ENCODE measurements at regions not wholly inside any gene's neighbourhood (a gene's known extent, or its start where the extent isn't known, plus 50 kb on each side); places are given as distances from the start of the nearest gene placed in this dataset.

DNA sequence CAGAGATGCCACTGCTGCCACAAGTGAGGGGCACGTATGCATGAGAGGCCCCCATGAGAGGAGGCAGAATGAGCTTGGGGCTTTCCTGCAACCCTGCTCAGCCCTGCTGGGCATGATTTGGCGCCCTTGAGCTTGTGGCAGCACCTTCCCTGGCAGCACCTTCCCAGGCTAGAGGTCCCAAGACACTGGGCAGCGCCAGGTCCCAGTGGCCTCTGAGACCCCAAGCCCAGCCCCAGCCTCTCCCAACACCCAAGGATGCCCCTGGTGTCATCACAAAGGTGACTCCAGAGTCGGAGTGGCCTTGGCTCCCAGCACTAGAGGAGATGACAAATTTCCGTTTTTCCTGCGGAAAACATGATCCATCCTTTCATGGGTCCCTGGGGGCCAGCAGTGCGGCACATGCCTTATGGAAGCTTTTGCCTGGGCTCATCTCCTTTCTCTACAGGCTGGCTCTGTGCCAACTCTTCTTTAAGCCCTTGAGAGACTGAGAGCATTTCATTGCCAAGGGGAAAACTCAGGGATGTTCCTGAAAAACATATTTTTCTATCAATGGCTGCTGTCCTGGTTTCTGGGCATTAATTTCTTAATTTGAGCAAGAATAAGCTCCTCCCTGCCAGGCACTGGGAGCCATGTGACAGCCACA lies 77.1 kb upstream of the ADAMTS2 start:
- TF ChIP-seq HNF4G (IDR thresholded peaks at IDR 0.05) (no peak), SP1 (IDR thresholded peaks at IDR 0.05) (no peak), NR2F2 (IDR thresholded peaks at IDR 0.05) (no peak), RAD21 (IDR thresholded peaks at IDR 0.05) (no peak)
- TF ChIP-seq, protein P1, sequence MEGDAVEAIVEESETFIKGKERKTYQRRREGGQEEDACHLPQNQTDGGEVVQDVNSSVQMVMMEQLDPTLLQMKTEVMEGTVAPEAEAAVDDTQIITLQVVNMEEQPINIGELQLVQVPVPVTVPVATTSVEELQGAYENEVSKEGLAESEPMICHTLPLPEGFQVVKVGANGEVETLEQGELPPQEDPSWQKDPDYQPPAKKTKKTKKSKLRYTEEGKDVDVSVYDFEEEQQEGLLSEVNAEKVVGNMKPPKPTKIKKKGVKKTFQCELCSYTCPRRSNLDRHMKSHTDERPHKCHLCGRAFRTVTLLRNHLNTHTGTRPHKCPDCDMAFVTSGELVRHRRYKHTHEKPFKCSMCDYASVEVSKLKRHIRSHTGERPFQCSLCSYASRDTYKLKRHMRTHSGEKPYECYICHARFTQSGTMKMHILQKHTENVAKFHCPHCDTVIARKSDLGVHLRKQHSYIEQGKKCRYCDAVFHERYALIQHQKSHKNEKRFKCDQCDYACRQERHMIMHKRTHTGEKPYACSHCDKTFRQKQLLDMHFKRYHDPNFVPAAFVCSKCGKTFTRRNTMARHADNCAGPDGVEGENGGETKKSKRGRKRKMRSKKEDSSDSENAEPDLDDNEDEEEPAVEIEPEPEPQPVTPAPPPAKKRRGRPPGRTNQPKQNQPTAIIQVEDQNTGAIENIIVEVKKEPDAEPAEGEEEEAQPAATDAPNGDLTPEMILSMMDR (IDR thresholded peaks at IDR 0.05; ENCODE audit: low read depth, low read length, missing input control), result no peak
- TF ChIP-seq, protein P2, sequence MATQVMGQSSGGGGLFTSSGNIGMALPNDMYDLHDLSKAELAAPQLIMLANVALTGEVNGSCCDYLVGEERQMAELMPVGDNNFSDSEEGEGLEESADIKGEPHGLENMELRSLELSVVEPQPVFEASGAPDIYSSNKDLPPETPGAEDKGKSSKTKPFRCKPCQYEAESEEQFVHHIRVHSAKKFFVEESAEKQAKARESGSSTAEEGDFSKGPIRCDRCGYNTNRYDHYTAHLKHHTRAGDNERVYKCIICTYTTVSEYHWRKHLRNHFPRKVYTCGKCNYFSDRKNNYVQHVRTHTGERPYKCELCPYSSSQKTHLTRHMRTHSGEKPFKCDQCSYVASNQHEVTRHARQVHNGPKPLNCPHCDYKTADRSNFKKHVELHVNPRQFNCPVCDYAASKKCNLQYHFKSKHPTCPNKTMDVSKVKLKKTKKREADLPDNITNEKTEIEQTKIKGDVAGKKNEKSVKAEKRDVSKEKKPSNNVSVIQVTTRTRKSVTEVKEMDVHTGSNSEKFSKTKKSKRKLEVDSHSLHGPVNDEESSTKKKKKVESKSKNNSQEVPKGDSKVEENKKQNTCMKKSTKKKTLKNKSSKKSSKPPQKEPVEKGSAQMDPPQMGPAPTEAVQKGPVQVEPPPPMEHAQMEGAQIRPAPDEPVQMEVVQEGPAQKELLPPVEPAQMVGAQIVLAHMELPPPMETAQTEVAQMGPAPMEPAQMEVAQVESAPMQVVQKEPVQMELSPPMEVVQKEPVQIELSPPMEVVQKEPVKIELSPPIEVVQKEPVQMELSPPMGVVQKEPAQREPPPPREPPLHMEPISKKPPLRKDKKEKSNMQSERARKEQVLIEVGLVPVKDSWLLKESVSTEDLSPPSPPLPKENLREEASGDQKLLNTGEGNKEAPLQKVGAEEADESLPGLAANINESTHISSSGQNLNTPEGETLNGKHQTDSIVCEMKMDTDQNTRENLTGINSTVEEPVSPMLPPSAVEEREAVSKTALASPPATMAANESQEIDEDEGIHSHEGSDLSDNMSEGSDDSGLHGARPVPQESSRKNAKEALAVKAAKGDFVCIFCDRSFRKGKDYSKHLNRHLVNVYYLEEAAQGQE (IDR thresholded peaks at IDR 0.05), result no peak

Measured in liver (tissue), 3 donors.